ENCODE measurements at regions not wholly inside any gene's neighbourhood (a gene's known extent, or its start where the extent isn't known, plus 50 kb on each side); places are given as distances from the start of the nearest gene placed in this dataset.

GRCh38 chr1:50328552-50328951, 94.7 kb downstream of the DMRTA2 start:
- peaks cover 4% of the 10 kb centered on the region for H3K4me1 Mint-ChIP-seq
- no peaks in the 10 kb centered on the region for H3K9me3 ChIP-seq (replicated peaks in 1 of 2; ENCODE audit: control insufficient read depth in 1 of 2, insufficient read depth in 1 of 2, low read length in 2 of 2)
- H3K79me2 ChIP-seq (ENCODE audit: insufficient read depth, low read length): no peaks in the 10 kb centered on the region
- H4K20me1 ChIP-seq (ENCODE audit: insufficient read depth, low read length): no peaks in the 10 kb centered on the region
- peaks cover 13 to 21% of the 10 kb centered on the region in 2 donors for H3K27me3 ChIP-seq (ENCODE audit: control insufficient read depth in 2 of 2, insufficient read depth in 2 of 2, low read length in 2 of 2)
- no peak overlapping the region for H3K4me3 Mint-ChIP-seq
- 31% methylated on average over 4 of the region's 4 CpGs for WGBS (ENCODE audit: insufficient coverage)
- no peaks in the 10 kb centered on the region for H3K36me3 Mint-ChIP-seq
- H3K27ac ChIP-seq (ENCODE audit: low read depth in 1 of 2, low read length in 2 of 2): no peak overlapping the region
- no peak overlapping the region for H3K9ac ChIP-seq (ENCODE audit: insufficient read depth, low read length, poor library complexity, severe bottlenecking)
- DNase-seq: no peak
- no peak overlapping the region for H2AFZ ChIP-seq (ENCODE audit: insufficient read depth, low read depth, low read length, poor library complexity, severe bottlenecking)
- intact Hi-C loops (cut with micrococcal nuclease): no loop called here
- peaks cover 4 to 10% of the 10 kb centered on the region in 2 donors for H3K4me1 ChIP-seq (ENCODE audit: control insufficient read depth in 1 of 2, insufficient read depth in 2 of 2, low read length in 2 of 2)
- TF ChIP-seq CTCF (IDR thresholded peaks at IDR 0.05): no peak
- H3K27me3 Mint-ChIP-seq (ENCODE audit: low read depth in 3 of 3): peaks cover 14 to 35% (median 25%) of the 10 kb centered on the region in 3 donors
- no peaks in the 10 kb centered on the region for H3K36me3 ChIP-seq (replicated peaks in 1 of 2; ENCODE audit: control insufficient read depth in 1 of 2, insufficient read depth in 2 of 2, low read length in 2 of 2)
- H3K4me3 ChIP-seq (replicated peaks in 1 of 3; ENCODE audit: low read depth in 2 of 3, low read length in 3 of 3): no peak overlapping the region
- H3K9me3 Mint-ChIP-seq: peaks cover 0 to 5% (median 0%) of the 10 kb centered on the region in 7 donors
- H3K4me2 ChIP-seq (replicated peaks; ENCODE audit: extremely low read depth, low read length, poor library complexity, severe bottlenecking): no peak overlapping the region
- H3K27ac Mint-ChIP-seq: no peak overlapping the region

GRCh38 chr1:50326026-50326425, 97.2 kb downstream of the DMRTA2 start:
- Histone ChIP-seq H3K79me2 (ENCODE audit: insufficient read depth, low read length) (no peaks in the 10 kb centered on the region), H4K20me1 (ENCODE audit: insufficient read depth, low read length) (no peaks in the 10 kb centered on the region), H3K4me2 (replicated peaks; ENCODE audit: extremely low read depth, low read length, poor library complexity, severe bottlenecking) (no peak overlapping the region), H2AFZ (ENCODE audit: insufficient read depth, low read depth, low read length, poor library complexity, severe bottlenecking) (no peak overlapping the region), H3K27me3 (ENCODE audit: control insufficient read depth in 2 of 2, insufficient read depth in 2 of 2, low read length in 2 of 2) (peaks cover 0 to under 1% of the 10 kb centered on the region in 2 donors), H3K36me3 (replicated peaks in 1 of 2; ENCODE audit: control insufficient read depth in 1 of 2, insufficient read depth in 2 of 2, low read length in 2 of 2) (no peaks in the 10 kb centered on the region), H3K9me3 (replicated peaks in 1 of 2; ENCODE audit: control insufficient read depth in 1 of 2, insufficient read depth in 1 of 2, low read length in 2 of 2) (no peaks in the 10 kb centered on the region), H3K4me1 (ENCODE audit: control insufficient read depth in 1 of 2, insufficient read depth in 2 of 2, low read length in 2 of 2) (no peaks in the 10 kb centered on the region), H3K27ac (ENCODE audit: low read depth in 1 of 2, low read length in 2 of 2) (no peak overlapping the region), H3K4me3 (replicated peaks in 1 of 3; ENCODE audit: low read depth in 2 of 3, low read length in 3 of 3) (no peak overlapping the region), H3K9ac (ENCODE audit: insufficient read depth, low read length, poor library complexity, severe bottlenecking) (no peak overlapping the region)
- Mint-ChIP-seq H3K4me3 (no peak overlapping the region), H3K27ac (no peak overlapping the region), H3K9me3 (peaks cover 0 to 2% (median 0%) of the 10 kb centered on the region in 7 donors), H3K27me3 (ENCODE audit: low read depth in 3 of 3) (peaks cover 1 to 14% (median 11%) of the 10 kb centered on the region in 3 donors), H3K36me3 (no peaks in the 10 kb centered on the region), H3K4me1 (no peaks in the 10 kb centered on the region)
- DNase-seq: no peak
- intact Hi-C loops (cut with micrococcal nuclease): no loop called here
- TF ChIP-seq CTCF (IDR thresholded peaks at IDR 0.05): no peak
- 95% methylated on average over 17 of the region's 17 CpGs for WGBS (ENCODE audit: insufficient coverage)

All from CD14-positive monocyte (primary cell).